ENCODE measurements at regions not wholly inside any gene's neighbourhood (a gene's known extent, or its start where the extent isn't known, plus 50 kb on each side); places are given as distances from the start of the nearest gene placed in this dataset.

DNA sequence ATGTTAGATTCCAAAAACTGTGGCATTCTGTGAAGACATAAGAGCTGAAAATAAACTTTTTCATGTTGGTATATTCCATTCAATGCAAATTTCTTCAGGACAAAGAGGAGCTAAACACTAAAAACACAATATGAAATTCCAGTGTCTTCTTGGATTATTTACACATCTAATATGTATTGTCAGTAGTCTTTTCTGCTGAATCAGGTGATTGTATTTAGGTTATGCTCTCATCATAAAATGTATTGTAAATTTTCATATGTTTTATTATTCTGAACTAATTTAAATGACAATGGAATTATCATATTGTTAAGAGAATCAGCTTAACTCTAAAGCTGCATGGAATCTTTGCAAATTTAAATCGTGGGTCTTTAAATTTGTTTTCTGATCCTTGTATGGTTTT lies 526.7 kb downstream of the PDHA2 start:
- no peaks in the 10 kb centered on the region for H4K20me1 ChIP-seq (ENCODE audit: insufficient read depth, low read length)
- no peaks in the 10 kb centered on the region for H3K79me2 ChIP-seq (ENCODE audit: insufficient read depth, low read length)
- Mint-ChIP-seq H3K4me3 (ENCODE audit: unreplicated experiment) (no peak overlapping the region), H3K27me3 (ENCODE audit: low read depth, unreplicated experiment) (no peaks in the 10 kb centered on the region), H3K4me1 (ENCODE audit: low read depth, unreplicated experiment) (no peaks in the 10 kb centered on the region), H3K9me3 (ENCODE audit: unreplicated experiment) (no peaks in the 10 kb centered on the region), H3K27ac (ENCODE audit: unreplicated experiment) (no peak overlapping the region), H3K36me3 (ENCODE audit: low read depth, unreplicated experiment) (no peaks in the 10 kb centered on the region)
- no peak overlapping the region for H3K27ac ChIP-seq (ENCODE audit: low read depth, low read length)
- no peaks in the 10 kb centered on the region for H3K4me1 ChIP-seq (ENCODE audit: insufficient read depth, low read length)
- no peaks in the 10 kb centered on the region for H3K27me3 ChIP-seq (ENCODE audit: insufficient read depth, low read length)
- FAIRE-seq, result no peak
- H3K9me3 ChIP-seq (ENCODE audit: insufficient read depth, low read depth, low read length), result no peaks in the 10 kb centered on the region
- no peak overlapping the region for H3K4me3 ChIP-seq (ENCODE audit: insufficient read depth, low read depth, low read length)
- H2AFZ ChIP-seq (ENCODE audit: low read depth, low read length), result no peak overlapping the region
- H3K4me2 ChIP-seq (ENCODE audit: low read length), result no peak overlapping the region
- H3K36me3 ChIP-seq (ENCODE audit: insufficient read depth, low read length), result no peaks in the 10 kb centered on the region
- TF ChIP-seq, protein P1, sequence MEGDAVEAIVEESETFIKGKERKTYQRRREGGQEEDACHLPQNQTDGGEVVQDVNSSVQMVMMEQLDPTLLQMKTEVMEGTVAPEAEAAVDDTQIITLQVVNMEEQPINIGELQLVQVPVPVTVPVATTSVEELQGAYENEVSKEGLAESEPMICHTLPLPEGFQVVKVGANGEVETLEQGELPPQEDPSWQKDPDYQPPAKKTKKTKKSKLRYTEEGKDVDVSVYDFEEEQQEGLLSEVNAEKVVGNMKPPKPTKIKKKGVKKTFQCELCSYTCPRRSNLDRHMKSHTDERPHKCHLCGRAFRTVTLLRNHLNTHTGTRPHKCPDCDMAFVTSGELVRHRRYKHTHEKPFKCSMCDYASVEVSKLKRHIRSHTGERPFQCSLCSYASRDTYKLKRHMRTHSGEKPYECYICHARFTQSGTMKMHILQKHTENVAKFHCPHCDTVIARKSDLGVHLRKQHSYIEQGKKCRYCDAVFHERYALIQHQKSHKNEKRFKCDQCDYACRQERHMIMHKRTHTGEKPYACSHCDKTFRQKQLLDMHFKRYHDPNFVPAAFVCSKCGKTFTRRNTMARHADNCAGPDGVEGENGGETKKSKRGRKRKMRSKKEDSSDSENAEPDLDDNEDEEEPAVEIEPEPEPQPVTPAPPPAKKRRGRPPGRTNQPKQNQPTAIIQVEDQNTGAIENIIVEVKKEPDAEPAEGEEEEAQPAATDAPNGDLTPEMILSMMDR (IDR thresholded peaks at IDR 0.05; ENCODE audit: insufficient read depth, low read depth, low read length), result no peak
- TF ChIP-seq EZH2 (IDR thresholded peaks at IDR 0.05; ENCODE audit: insufficient read depth, low read length), result no peak
- no peak overlapping the region for H3K9ac ChIP-seq (ENCODE audit: low read length)
- no peak for DNase-seq (ENCODE audit: low read depth)

DNA sequence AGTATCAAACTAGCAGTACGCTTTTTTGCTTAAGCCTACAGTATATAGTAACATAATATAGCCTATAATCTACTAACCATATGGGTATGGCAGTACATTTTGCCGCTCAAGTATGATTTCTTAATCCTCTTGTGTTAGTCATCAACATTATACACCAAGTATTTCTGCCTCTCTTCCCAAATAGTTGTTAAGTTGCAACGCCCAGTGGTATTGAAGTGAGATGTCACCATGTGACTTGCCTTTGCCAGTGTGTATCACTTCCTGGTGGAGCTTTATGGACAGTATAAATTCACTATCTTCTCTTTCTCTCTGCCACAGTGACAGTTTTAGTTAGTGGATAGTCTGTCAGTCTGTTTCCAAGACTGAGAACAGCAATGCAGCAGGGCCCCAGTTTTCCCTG lies 535.5 kb downstream of the PDHA2 start:
- no peak overlapping the region for H3K4me2 ChIP-seq (ENCODE audit: low read length)
- H3K4me1 Mint-ChIP-seq (ENCODE audit: low read depth, unreplicated experiment), result no peaks in the 10 kb centered on the region
- H3K4me1 ChIP-seq (ENCODE audit: insufficient read depth, low read length), result no peaks in the 10 kb centered on the region
- no peak for TF ChIP-seq EZH2 (IDR thresholded peaks at IDR 0.05; ENCODE audit: insufficient read depth, low read length)
- TF ChIP-seq, protein P1 (IDR thresholded peaks at IDR 0.05; ENCODE audit: insufficient read depth, low read depth, low read length), result no peak
- no peaks in the 10 kb centered on the region for H3K27me3 Mint-ChIP-seq (ENCODE audit: low read depth, unreplicated experiment)
- H3K27me3 ChIP-seq (ENCODE audit: insufficient read depth, low read length), result no peaks in the 10 kb centered on the region
- DNase-seq (ENCODE audit: low read depth) (no peak), FAIRE-seq (no peak)
- no peak overlapping the region for H3K27ac ChIP-seq (ENCODE audit: low read depth, low read length)
- H3K27ac Mint-ChIP-seq (ENCODE audit: unreplicated experiment), result no peak overlapping the region
- H3K4me3 Mint-ChIP-seq (ENCODE audit: unreplicated experiment), result no peak overlapping the region
- H3K79me2 ChIP-seq (ENCODE audit: insufficient read depth, low read length), result no peaks in the 10 kb centered on the region
- no peak overlapping the region for H2AFZ ChIP-seq (ENCODE audit: low read depth, low read length)
- H3K9me3 ChIP-seq (ENCODE audit: insufficient read depth, low read depth, low read length), result no peaks in the 10 kb centered on the region
- no peaks in the 10 kb centered on the region for H3K36me3 ChIP-seq (ENCODE audit: insufficient read depth, low read length)
- no peaks in the 10 kb centered on the region for H3K36me3 Mint-ChIP-seq (ENCODE audit: low read depth, unreplicated experiment)
- H3K9me3 Mint-ChIP-seq (ENCODE audit: unreplicated experiment), result no peaks in the 10 kb centered on the region
- H3K4me3 ChIP-seq (ENCODE audit: insufficient read depth, low read depth, low read length), result no peak overlapping the region
- no peaks in the 10 kb centered on the region for H4K20me1 ChIP-seq (ENCODE audit: insufficient read depth, low read length)
- no peak overlapping the region for H3K9ac ChIP-seq (ENCODE audit: low read length)

DNA sequence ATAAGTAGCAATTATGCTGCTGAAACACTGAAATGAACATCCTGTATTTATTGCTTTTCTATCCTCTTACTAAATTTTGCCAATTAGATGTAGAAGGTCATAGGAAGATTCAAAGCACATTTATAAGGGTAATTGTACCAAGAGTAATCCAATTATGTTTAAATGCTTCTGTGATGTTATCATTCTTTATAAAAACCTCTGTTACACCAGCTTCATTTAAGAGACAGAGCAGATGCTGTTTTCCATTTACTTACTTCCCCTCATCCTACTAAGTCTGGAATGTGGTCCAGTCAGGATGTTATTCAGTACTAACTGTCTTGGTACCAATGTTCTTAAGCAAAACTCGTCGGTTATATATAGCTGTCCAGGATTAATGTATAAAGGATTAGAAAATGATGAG lies 539.6 kb downstream of the PDHA2 start:
- Histone ChIP-seq H3K4me1 (ENCODE audit: insufficient read depth, low read length) (no peaks in the 10 kb centered on the region), H3K79me2 (ENCODE audit: insufficient read depth, low read length) (no peaks in the 10 kb centered on the region), H2AFZ (ENCODE audit: low read depth, low read length) (no peak overlapping the region), H3K4me2 (ENCODE audit: low read length) (no peak overlapping the region), H3K4me3 (ENCODE audit: insufficient read depth, low read depth, low read length) (no peak overlapping the region), H3K27ac (ENCODE audit: low read depth, low read length) (no peak overlapping the region), H3K9me3 (ENCODE audit: insufficient read depth, low read depth, low read length) (no peaks in the 10 kb centered on the region), H3K36me3 (ENCODE audit: insufficient read depth, low read length) (no peaks in the 10 kb centered on the region), H4K20me1 (ENCODE audit: insufficient read depth, low read length) (no peaks in the 10 kb centered on the region), H3K27me3 (ENCODE audit: insufficient read depth, low read length) (no peaks in the 10 kb centered on the region), H3K9ac (ENCODE audit: low read length) (no peak overlapping the region)
- Mint-ChIP-seq H3K36me3 (ENCODE audit: low read depth, unreplicated experiment) (no peaks in the 10 kb centered on the region), H3K4me1 (ENCODE audit: low read depth, unreplicated experiment) (no peaks in the 10 kb centered on the region), H3K4me3 (ENCODE audit: unreplicated experiment) (no peak overlapping the region), H3K9me3 (ENCODE audit: unreplicated experiment) (no peaks in the 10 kb centered on the region), H3K27ac (ENCODE audit: unreplicated experiment) (no peak overlapping the region), H3K27me3 (ENCODE audit: low read depth, unreplicated experiment) (no peaks in the 10 kb centered on the region)
- FAIRE-seq (no peak), DNase-seq (ENCODE audit: low read depth) (no peak)
- TF ChIP-seq, protein P1 (IDR thresholded peaks at IDR 0.05; ENCODE audit: insufficient read depth, low read depth, low read length), result no peak
- no peak for TF ChIP-seq EZH2 (IDR thresholded peaks at IDR 0.05; ENCODE audit: insufficient read depth, low read length)
